Tongue (tissue), 1 donor: ENCODE measurements at regions not wholly inside any gene's neighbourhood (a gene's known extent, or its start where the extent isn't known, plus 50 kb on each side); places are given as distances from the start of the nearest gene placed in this dataset.
"Not testable (repeated sequence)": the region's sequence is repeated elsewhere in the genome, so short reads cannot be mapped to it uniquely, and the experiment has no call there.

Source experiments
- DNase-seq: peaks from one replicate; pipeline ENCODE4 v3.0.0-alpha.2; 2015

- DNase-seq = no peak
These were observed 52.9 kb downstream of the TMSB4Y start for GRCh38 chrY:13756615-13757014.

DNA sequence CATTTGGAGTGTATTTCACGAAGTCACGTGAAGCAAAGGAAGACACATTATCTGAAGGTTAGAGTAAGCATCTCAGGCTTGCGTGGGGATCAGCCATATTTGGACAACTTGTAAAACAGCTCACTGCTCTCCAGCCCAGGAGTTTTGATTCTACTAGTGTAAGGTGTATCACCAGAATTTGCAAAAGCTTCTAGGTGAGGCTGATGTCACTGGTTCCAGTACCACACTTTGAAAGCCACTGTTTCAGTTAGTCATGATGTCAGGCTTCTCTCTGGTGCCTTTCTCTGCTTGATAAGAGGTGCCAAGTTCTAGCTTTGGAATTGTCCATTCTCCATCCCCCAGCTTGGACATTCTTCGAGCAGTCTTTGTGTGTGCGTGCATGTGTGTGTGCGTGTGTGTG is 62.3 kb downstream of the TMSB4Y start:
- DNase-seq = no peak

DNA sequence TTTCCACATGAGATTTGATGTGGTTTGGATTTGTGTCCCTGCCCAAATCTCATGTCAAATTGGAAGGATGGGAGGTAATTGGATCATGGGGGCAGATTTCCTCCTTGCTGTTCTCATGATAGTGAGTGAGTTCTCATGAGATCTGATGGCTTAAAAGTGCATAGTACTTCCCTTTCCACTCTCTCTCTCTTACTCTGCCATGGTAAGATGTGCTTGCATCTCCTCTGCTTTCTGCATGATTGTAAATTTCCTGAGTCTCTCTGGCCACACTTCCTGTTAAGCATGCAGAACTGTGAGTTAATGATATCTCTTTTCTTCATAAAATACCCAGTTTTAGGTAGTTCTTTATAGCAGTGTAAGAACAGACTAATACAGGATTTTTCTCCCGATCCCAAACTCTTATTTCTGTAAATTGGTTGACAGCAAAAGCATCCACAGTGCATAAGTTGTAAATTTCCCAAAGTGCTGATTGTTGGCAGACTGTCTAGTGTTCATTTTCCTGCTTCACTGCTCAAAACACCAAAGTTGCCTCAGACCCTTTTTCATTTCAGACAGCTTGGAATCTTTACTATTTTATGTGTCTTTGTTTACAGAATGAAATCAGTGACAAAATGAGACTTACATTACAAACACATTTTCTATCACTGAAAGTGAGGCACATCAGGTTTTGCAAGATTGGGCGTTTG is 86.6 kb downstream of the TMSB4Y start:
- DNase-seq = no peak

- no peak for DNase-seq
These were observed 91.4 kb downstream of the TMSB4Y start for GRCh38 chrY:13795067-13795466.

GRCh38 chrY:13802828-13803227 is 99.1 kb downstream of the TMSB4Y start:
- DNase-seq = no peak

GRCh38 chrY:13803424-13803823 is 99.7 kb downstream of the TMSB4Y start:
- peak; percentile 1 for DNase-seq

DNA sequence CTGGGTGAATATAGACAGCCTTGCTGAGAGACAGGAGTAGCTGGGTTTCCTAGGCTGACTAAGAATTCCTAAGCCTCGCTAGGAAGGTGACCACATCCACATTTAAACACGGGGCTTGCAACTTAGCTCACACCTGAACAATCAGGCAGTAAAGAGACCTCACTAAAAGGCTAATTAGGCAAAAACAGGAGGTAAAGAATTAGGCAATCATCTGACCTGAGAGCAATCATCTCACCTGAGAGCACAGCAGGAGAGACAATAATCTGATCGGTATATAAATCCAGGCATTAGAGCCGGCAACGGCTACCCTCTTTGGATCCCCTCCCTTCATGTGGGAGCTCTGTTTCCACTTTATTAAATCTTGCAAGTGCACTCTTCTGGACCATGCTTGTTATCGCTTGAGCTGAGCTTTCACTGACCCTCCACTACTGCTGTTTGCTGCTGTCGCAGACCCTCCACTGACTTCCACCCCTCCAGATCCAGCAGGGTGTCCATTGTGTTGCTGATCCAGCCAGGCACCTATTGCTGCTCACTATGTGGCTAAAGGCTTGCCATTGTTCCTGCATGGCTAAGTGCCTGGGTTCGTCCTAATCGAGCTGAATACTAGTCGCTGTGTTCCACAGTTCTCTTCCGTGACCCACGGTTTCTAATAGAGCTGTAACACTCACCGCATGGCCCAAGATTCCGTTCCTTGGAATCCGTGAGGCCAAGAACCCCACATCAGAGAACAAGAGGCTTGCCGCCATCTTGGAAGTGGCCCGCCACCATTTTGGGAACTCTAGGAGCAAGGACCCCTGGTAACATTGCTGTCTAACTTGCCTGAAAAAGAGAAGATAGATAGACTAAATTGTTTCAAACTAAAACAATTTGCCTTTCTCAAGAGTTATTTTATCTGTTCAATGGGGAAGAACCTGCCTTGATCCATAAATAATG is 100.7 kb downstream of the TMSB4Y start:
- DNase-seq = no peak

- no peak for DNase-seq
These were observed 101.5 kb downstream of the TMSB4Y start for GRCh38 chrY:13805057-13805735.

DNA sequence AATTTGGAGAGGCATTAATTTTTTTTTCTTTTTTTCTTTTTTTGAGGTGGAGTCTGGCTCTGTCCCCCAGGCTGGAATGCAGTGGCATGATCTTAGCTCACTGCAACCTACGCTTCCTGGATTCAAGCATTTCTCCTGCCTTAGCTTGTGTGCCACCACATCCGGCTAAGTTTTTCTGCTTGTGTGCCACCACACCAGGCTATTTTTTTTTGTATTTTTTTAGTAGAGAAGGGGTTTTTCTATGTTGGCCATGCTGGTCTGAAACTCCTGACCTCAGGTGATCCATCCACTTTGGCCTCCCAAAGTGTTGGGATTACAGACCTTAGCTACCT is 102.0 kb downstream of the TMSB4Y start:
- DNase-seq = no peak

DNA sequence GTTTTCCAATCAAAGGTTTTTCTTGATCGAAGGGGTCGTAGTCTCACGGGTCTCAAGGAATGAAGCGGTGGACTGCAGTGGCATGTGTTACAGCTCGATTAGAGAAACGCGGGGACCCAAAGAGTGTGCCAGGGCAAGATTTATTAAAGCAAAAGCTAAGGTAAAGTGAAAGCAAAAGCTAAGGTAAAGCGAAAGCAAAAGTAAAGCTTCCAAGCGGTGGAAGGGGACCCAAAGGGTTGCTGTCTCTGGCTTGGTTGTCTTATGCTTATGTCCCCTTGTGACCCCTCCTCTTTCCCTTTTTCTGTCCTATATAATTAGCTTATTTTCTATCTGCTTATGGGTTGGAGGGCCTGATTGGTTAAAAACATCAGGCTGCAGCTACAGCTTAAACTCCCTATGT is 126.4 kb downstream of the TMSB4Y start:
- no peak for DNase-seq

DNA sequence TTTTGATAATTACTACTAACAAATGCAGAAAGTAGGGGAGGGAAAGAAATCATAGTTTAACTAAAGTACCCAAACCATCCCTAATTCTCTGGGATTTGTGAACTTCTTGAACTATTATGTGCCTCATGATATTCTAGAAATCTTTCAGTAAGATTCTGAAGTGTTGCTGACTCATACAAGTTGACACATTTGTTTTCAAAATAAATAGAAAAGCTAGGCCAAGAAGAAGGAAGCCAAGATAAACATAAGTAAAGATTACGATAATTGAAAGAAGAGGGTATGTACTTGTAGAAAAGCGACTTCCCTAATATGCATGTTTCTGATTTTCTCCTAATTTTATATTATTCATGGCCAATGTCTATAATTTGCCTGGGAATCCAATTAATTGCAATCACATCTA is 140.7 kb downstream of the TMSB4Y start:
- no peak for DNase-seq

- DNase-seq = peak; percentile 45
These were observed 141.0 kb downstream of the VCY start for GRCh38 chrY:13845276-13845675.

DNA sequence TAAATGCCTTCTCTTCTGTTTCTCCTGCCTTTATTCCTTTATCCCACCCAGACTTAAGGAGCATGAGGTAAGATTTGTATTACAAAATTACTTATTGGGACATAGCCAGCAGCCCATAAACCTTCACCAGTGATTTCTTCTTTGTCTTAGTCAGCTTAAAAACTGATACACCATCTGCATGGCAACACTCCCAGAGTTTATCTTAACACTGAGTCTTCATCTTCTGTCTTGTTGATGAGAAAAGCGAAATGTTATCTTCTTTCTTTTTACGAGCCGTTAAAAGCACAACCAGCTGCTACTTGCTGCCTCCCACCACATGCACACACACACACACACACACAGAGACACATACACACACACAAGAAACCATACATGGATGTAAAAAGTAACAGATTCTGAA is 116.7 kb downstream of the VCY start:
- peak; percentile 4 for DNase-seq

DNA sequence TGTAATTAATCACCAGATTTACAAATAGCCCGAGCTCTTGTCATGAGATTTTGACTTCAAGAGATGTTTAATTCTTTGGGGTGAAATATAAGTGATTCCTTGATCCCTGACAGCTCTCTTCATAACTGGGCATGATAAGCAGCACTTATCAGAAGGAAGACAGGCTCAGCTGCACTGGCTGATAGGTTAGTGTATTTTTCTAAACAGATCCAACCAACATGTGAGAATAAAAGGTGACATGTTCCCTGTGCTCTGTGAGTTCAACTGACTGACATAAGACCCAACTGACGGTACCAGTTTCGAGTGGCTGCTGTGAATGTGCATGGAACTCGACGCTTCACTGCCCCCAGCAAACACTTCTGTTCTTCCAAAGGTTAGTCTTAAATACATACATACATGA is 114.8 kb downstream of the VCY start:
- no peak for DNase-seq

DNA sequence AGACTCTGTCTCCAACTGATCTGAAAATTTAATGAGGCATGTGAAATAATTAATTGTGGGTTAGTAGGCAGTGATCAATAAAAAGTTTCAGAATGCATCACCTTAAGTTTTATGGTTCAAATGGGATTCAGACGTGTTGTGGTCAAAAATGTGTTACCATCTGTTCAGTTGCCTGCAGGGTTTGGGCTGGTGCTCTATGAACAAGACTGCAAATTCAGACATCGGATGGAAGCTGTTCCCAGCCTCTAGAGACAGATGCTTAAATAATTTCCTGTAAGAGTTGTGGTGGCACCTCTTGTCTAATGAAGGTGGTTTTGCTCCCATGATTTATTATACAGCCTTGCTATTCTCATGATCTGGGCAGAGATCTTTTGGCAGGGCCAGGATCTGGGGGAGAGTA is 113.6 kb downstream of the VCY start:
- no peak for DNase-seq

- peak; percentile 17 for DNase-seq
These were observed 107.8 kb downstream of the VCY start for GRCh38 chrY:13878506-13878905.

GRCh38 chrY:13881096-13881495 is 105.2 kb downstream of the VCY start:
- no peak for DNase-seq

GRCh38 chrY:13882829-13883228 is 103.4 kb downstream of the VCY start:
- no peak for DNase-seq

- DNase-seq = not testable (repeated sequence)
These were observed 92.2 kb downstream of the VCY start for GRCh38 chrY:13894028-13894427.

GRCh38 chrY:13907736-13908135 is 78.5 kb downstream of the VCY start:
- DNase-seq = no peak

GRCh38 chrY:13930436-13930835 is 55.8 kb downstream of the VCY start:
- DNase-seq = not testable (repeated sequence)
